ENCODE measurements at regions not wholly inside any gene's neighbourhood (a gene's known extent, or its start where the extent isn't known, plus 50 kb on each side); places are given as distances from the start of the nearest gene placed in this dataset.

DNA sequence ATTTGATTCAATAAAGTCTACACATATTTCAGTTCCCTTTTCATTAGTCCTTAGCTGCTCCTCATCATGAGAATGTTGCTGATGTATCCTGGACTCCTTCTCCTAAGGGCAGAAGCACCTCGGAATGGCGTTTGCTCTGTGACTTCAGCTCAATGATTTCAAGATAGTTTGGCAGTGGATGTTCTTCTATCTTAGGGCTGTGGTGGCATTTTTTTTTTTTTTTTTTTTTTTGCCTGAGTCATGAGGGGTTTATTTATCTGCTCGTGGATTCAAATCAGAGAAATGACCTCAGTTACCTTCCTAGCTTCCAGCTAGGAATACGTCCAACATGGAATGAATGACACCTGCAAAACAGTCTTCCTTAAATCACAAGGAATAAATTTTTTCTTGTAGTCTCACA, 220.0 kb upstream of the ZBED5 start:
- TF ChIP-seq POLR2A (IDR thresholded peaks at IDR 0.05; ENCODE audit: low read depth, low read length) (no peak), POLR2AphosphoS5 (IDR thresholded peaks at IDR 0.05; ENCODE audit: low read depth, low read length) (no peak), TAF1 (IDR thresholded peaks at IDR 0.05; ENCODE audit: borderline replicate concordance, low read depth, low read length) (no peak)
